ENCODE measurements at regions not wholly inside any gene's neighbourhood (a gene's known extent, or its start where the extent isn't known, plus 50 kb on each side); places are given as distances from the start of the nearest gene placed in this dataset.
A peak's percentile ranks its signal among the peaks of the same experiment; 100 is the strongest.
"Not testable (repeated sequence)": the region's sequence is repeated elsewhere in the genome, so short reads cannot be mapped to it uniquely, and the experiment has no call there.

DNA sequence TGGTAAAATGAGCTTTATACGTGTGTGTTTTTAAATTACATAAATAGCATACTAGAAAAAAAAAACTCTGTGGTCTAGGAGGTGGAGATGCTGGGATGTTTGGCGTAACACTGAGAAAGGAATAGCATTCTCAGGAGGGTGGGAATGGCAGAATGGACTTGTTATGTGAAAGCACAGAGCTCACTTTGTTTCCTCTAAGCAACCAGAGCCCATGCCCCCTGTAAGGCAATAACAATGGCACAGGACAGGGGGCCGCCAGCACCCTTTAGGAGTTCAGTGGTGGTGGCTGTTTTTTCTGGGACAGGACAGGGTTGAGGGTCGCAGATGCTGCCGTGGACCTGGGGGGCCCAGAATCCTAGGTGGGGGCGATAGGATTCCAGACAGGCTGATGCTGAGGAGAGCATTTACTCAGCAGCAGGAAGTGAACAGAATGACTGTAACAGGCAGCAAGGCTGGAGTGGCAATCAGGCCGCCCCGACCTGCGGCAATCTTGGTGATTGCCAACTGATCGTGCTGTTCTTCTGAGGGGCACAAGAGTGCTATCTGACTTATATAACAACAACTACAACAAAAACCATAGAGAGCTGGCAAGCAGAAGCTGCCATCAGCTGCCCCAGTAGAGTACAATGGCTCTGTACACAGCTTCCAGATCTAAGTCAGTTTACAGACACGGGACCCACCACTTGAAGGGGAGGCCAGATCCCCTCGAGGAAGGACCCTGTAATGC, 160.4 kb downstream of the UACA start:
- no peak for DNase-seq

DNA sequence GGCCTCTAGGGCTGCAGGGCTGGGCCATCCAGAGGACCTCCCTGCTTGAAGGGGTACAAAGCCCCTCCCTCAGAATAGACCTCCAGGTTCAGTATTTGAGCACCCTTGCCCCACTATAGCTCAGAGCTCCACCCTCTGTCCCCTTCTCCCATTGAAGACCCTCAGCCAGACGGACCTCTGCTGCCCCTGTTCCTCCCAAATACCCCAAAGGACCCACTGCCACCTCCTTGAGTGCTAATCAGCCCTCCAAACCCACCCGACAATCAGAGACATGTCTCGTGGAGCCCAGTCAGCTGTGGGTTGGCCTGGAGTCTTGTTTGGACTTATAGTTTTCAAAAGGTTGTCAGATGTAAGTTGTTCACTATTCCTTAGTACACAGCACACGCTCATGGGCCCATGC, 161.1 kb downstream of the UACA start:
- no peak for DNase-seq

DNA sequence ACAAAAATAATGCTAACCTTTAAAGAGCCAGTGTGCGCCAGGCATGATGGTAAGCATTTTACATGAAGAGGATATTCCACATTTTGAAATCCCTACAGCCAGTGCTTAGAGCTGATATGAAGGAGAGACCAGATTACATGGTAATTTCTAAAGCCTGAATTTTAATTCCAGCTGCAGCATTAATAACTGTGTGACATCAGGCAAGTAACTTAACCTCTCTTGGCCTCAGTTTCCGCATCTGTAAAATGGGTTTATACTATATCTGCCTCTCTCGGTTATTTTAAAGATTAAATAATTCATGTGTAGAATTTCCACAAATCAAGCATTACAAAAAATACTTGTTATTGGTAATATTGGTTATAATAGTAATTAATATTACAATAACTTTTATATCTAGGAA, 165.4 kb downstream of the UACA start:
- no peak for DNase-seq

DNA sequence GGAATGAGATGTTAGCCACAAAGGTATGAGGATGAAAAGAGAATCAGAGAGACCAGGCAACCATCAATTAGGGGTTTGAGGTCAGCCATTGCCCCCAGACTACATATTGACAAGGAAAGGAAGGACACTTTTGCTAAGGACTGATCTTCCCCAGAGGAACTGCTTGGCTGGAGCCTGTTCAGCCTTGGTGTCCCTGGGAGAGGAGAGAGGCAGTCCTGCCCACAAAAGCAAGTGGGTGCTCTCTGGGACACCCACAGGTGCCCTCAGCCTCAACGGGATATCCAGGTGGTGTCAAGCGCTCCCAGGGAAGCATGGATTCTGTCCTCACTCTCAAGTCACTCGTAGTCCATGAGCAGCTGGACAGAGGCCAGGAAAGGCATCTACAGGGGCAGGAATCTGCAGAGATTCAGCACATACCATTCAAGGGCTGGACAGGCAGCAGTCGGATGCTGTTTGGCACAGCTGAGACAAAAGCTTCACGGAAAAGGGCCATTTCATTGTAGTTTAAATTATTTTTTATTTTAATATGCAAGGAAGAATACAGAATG, 166.2 kb downstream of the UACA start:
- DNase-seq, result no peak

DNA sequence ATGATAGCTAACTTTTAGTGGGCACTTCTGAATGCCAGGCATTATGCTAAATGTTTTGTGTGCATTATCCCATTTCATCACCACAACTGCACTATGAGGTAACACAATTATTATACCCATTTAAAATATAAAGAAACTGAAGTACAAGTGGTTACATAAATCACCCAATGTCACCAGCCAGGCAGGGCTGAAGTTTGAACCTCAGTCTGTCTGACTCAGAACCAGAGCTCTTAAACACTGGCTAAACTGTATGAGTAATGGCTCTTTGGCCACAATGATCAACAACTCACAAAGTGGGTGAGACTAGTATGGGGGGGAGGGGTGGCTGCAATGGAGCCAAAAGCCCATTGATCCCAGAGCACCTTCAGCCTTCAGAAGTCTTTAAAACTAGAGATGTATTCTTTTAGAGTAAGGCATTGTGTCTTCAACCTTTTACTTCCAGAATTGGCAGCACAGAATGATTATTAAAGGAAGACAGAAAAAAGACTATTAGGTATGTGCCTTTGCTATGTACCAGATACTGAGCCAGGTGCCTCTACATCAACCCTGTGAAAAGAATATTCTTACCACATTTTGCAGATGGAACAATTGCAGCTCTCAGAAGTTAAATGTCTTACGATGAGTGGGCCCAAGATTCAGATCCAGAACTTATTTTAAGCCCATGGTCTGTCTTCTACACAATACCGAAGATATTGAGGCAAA, 166.9 kb downstream of the UACA start:
- peak; percentile 24 for DNase-seq

DNA sequence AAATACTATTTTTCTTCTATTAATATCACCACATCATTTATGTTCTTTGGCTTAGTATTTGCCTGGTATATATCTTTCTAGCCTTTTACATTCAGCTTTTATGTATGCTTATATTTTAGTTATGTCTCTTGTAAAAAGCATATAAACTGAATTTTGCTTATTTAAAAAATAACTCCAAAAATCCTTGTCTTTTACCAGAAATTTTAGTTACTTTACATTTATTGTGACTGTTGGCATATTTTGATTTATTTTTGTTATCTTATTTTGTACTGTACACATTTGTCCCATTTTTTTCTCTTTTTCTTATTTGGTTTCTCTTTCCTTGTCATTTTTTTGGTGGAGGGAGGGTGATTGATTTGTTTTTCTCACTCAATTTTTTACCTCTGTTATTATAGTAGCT, 169.6 kb downstream of the UACA start:
- DNase-seq, result no peak

DNA sequence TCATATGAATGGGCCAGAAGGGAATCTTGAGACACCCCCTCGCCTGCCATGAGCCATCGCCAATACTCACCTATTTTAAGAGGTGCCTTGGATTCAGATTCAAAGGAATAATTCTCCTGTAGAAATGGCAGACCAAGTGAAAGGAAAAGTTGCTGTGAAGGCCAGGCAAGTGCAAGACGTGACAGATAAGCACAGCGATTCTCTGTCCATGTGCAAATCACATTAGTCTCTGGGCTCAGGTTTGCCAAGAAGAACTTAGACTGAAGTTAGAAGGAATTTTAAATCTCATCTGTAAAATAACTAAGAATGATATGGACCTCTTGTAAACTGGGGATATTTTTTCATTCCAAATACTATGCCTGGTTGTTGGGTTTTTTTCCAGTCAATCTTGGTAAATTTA, 173.6 kb downstream of the UACA start:
- DNase-seq, result no peak

DNA sequence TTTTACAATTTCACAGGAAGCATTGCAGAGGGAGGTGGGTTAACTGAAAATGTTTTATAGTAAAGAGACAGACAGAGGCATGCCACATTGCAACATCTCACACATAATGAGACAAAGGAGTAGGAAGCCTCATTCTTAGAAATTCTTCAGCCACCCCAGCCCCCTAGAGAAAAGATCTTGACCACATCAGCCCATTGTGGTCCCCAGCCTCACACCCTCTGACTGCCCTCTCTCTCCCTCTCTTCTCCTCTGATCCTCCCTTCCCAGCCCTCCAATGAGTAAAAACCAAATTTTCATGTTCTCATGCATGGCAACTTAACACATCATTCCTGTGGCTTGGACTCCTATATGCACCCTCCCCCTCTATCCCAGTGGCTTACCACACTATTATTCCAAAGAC, 174.1 kb downstream of the UACA start:
- DNase-seq, result no peak

DNA sequence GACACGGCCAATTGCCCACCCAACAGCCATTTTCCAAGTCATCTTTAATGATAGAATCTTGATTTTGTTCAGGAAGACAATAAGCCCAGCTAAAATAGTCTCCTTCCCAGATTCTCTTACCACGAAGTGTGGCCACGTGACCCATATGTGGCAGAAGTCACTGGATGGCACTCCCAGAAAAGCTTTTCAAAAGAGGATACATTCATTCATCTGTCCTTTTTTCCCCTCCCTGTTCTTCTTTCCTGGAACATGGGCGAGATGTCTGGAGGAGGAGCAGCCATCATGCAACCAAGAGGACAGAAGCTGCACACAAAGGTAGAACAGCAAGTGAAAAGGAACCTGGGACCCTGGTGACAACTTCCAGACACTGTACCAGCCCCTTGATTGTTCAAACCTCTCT, 174.7 kb downstream of the UACA start:
- DNase-seq, result no peak

DNA sequence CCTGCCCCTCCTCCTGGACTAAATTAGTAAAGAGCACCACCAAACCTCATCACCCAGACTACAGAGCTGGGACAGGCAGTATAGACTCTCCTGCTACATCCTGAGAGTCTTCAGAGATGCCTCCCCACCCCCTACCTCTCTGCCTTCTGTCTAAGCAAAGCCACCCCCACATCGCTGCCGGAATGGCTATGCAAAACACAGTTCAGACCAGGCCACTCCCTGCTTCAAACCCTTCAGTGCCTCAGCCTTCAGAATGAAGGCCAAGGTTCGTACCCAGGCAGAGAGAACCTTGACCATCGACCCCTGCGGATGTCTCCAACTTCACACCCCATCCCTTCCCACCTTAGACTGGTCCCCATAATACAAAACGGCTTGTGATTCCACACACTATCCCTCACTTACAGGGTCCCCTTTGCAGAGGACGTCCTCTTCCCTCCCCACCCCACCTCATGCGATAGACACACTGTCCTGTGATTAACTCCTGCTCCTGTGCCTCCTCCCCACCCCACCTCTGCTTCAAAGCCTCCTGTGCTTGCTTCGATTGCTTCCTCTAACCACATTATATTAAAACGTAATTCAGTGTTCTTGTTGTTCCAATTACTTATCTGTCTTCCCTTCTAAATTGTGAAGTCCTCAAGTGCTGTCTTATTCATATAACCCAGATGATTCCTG, 175.3 kb downstream of the UACA start:
- DNase-seq, result no peak

DNA sequence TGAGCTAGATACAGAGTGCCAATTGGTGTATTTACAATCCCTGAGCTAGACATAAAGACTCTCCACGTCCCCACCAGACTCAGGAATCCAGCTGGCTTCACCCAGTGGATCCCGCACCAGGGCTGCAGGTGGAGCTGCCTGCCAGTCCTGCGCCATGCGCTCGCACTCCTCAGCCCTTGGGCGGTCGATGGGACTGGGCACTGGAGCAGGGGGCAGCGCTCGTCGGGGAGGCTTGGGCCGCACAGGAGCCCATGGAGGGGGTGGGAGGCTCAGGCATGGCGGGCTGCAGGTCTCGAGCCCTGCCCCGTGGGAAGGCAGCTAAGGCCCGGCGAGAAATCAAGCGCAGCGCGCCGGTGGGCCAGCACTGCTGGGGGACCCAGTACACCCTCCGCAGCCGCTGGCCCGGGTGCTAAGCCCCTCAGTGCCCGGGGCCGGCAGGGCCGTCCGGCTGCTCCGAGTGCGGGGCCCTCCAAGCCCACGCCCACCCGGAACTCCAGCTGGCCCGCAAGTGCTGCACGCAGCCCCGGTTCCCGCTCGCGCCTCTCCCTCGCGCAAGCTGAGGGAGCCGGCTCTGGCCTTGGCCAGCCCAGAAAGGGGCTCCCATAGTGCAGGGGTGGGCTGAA, 176.2 kb downstream of the UACA start:
- DNase-seq, result not testable (repeated sequence)

DNA sequence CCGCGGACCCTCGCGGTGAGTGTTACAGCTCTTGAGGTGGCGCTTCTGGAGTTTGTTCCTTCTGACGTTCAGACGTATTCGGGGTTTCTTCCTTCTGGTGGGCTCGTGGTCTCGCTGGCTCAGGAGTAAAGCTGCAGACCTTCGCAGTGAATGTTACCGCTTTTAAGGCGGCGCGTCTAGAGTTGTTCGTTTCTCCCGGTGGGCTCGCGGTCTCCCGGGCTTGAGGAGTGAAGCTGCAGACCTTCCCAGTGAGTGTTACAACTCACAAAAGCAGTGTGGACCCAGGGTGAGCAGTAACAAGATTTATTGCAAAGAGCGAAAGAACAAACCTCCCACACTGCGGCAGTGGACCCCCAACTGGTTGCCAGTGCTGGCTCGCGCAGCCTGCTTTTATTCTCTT, 177.1 kb downstream of the UACA start:
- DNase-seq, result no peak

DNA sequence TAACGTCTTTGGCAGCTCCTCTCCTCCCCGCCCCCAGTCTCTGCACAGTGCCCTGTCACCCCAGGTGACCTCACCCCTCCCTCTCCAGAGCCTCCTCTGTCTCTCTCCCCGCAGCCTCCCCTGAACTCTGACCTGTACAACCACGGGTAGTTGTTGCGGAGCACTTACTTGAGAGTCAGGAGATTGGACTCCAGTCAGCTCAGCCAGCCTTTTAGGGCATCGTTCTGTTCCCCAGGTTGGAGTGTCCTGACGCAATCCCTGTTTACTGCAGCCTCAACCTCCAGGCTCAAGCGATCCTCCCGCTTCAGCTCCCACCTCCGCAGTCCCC, 177.7 kb downstream of the UACA start:
- DNase-seq, result no peak

DNA sequence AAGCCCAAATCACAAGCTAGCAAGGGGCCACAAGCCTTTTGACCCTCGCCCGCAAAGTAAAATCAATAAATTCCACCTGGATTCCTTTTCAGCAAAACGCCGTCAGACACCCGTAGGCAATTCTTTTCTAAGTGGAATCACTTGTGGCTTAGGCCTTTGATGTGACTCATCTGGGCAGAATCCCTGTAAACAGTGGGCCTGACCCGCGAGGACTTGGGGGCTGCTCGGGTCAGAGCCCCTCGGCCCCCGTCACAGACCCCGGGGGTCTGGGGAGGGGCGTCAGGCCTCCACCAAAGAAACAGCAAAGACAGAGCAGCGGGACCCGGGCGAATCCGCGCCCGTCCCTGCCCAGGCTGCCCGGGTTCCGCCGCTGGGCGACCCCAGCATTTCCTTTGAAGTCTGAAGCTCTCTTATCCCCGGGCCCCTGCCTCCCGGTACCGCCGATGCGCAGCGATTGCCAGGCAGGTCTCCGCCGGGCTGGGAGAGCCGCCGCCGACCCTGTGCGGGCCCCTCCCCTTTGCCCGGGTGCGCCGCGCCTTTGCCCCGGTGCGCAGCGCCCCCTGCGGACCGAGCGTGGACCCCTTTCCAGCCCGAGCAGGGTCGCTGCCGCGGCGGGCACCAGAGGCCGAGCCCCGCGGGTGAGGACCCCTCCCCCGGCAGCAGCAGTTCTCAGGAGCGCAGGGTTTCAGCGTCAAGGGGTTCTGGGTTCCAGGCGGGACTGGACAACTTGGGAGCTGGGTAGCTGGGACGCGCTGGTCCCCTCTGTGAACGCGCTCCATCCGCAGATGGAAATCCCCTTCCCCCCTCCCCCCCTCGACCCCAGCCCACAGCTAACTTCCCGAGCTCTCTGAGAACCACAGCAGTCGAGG, 178.3 kb downstream of the UACA start:
- no peak for DNase-seq

DNA sequence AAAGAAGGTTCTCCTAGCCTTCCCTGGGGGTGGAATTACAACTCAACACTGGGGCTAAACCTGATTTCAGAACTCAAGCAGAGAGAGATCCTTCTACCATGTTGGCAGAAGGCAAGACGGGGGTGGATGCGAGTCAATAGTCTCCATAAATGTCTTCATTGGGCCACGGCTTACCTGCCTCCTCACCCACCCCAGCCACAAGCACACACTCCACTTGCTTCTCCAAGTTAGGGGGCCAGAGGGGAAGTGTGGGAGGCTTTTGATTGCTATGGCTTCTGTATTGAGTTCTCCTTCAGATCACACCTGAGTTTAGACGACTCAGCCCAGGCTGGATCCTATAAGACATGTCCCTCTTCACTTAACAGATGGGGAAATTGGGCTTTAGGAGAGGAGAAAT, 178.9 kb downstream of the UACA start:
- no peak for DNase-seq

DNA sequence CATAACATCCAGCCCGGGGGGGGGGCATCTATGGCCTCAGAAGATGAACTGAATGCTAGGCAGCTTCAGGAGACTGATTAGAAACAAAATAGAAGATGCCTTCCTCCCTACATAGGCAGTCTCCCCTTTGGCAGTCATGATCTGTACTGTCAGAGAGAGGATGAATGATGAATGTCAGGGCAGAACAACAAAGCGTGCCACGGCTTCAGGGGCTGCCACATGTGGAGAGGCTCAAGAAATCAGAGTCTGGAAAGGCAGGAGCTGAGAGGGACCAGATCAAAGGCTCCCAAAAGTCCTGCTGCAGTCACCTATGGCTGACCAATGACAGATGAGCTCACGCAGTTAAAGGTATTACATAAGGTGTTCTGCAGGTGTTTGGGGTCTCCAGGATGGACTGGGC, 180.4 kb downstream of the UACA start:
- no peak for DNase-seq

DNA sequence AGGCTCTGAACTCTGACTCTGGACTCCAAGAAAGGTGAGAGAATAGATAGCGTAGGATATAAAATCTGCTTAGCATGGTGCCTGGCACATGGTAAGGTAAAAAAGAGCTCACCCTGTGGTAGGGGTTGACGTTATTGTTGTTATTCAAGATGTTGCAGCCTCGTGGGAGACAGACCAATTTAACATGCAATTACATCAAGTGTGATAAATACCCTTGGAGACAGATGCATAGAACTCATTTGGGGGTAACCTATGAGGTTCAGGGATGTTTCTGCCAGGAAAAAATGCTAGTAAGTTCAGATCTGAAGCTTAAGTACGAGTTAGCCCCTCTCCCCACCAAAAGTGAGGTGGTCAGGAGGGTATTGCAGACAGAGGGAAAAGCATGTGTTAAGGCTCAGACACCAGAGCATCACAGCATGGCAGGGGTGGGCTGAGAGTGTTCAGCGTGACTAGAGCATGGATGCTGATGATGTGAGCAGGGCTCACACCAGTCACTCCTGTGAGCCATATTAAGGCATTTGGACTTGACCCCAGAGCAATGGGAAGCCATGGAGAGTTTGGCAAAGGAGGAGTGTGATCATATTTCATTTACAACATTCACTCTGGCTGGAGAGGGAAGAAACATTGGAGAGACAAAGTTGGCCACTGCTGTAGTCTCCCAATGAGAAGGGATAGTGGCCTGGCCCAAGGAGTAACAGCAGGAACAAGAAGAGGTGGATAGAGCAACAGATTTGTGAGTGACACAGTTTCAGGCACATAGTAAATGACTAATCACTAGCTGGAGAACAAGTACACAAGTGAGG, 181.0 kb downstream of the UACA start:
- DNase-seq, result no peak

DNA sequence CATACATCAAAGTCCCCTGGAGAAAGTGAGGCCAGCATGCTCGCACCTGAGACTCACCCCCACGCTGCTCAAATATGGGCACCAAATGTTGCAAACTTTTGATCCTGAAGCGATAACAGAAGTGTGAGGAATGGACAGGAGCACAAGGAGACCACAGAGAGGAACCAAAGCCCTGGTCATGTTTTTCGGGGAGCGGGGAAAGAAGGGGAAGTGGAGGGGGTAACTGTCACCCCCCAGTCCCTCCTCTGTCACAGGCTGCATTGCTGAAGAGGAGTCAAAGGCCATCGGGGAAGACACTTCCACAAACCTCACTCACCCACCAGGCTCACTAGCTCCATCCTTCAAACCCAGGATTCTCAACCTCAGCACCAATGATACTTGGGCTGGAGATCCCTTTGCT, 182.4 kb downstream of the UACA start:
- no peak for DNase-seq

DNA sequence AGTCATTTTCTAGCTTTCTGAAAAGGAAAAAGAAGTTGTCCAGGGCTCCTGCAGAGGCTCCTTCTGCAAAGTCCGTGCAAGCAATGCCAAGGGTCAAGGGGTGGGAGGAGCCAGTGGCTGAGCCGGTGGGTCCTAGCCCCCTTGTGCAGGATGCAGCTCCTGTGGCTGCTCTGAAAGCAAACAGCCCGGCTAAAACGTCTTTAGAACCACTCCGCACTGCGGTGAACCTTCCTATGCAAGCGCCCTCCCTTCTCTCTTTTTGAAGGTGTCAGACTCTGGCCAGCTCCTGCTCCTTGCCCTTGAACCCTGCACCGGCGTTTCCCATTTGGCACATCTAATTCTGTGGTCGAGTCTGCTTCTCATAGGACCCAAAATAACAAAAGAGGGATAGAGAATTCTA, 183.1 kb downstream of the UACA start:
- DNase-seq, result no peak

DNA sequence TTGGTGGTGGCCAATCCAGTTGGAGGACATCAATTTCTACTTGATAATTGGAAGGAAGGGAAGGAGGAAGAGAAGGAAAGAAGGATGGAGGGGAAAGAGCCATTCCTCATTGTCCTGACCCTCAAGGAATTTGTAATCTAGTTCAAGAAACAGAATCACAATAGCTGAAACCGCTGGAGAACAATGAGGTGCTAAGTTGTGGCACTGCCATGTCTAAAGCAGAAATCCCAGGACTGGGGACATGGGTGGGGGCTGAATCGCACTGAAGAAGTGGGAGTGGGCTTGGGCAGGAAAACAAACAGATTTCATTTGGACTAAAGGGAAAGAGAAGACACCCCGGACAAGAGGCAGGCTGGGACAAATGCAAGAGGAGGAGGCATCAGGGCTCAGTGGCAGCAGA, 183.6 kb downstream of the UACA start:
- no peak for DNase-seq

DNA sequence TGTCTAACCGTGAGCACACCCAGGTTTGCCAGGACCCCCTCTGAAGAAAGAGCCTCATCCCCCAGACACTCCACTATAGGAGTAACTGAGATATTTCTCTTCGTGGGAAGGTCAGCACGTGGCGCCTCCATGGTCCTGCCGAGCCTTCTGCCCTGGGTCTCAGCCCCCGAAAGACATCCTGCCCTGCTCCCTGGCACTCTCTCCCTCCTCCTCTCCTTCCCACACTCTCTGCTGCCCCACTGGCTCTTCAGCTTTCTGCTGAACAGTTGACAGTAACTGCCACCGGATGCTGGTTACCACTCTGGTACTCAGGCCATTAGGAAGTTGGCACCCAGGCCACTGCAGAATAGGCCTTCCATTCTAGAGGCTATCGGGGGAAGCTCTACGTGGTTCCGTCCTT, 185.2 kb downstream of the UACA start:
- DNase-seq, result no peak

DNA sequence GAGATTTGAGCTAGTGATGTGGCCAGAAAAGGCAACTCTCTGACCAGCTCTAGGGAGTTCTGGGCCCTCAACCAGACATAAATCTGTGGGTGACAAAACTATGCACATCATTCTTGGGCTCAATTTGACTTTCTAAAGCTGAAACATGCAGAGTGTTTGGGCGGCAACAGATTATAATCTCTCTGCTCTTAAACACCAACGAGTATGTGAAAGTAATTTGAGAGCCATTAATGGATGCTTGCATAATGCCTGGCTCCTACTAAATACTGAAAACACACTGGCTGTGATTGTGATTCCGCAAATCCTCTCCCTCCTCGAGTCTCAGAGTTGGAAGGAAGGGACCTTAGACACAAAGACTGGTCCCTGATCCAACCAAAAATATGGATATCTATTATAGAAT, 186.7 kb downstream of the UACA start:
- no peak for DNase-seq
